H1 (cell line): ENCODE measurements at regions not wholly inside any gene's neighbourhood (a gene's known extent, or its start where the extent isn't known, plus 50 kb on each side); places are given as distances from the start of the nearest gene placed in this dataset.

Experiments used
- CTCF ChIA-PET: fragments of 300-600 bp; sonication (Branson Sonifier 250); formaldehyde crosslinking; loops from one replicate; lab custom pipeline; 2021; ENCODE audit not compliant: partially characterized antibody; lab: Charles Lee
- POLR2A ChIA-PET: fragments of 300-600 bp; sonication (Branson Sonifier 250); formaldehyde crosslinking; loops from one replicate; lab custom pipeline; 2021; ENCODE audit warnings: inconsistent platforms; ENCODE audit not compliant: partially characterized antibody; lab: Charles Lee
- DNase-seq, 2 experiments: peaks; one replicate each; pipeline versions ENCODE4 v3.0.0 to v3.0.0-alpha.2; 2010 to 2022; ENCODE audit warnings: low spot score in 2 of 2, low read depth in 1 of 2, mixed read lengths in 1 of 2
- FAIRE-seq: peaks from 2 replicates; lab custom pipeline; 2011; peaks lifted over from hg19 to GRCh38; lab: Jason Lieb, UNC
- H2AFZ ChIP-seq: 2 replicates; pipeline ENCODE4 v1.8.1; 2012; ENCODE audit warnings: low read length, inconsistent platforms
- H2AK5ac ChIP-seq: 2 replicates; pipeline ENCODE4 v1.6.1; 2013; ENCODE audit warnings: low read depth, low read length
- H2BK120ac ChIP-seq: replicated peaks from 2 replicates; pipeline ENCODE3; 2013; ENCODE audit warnings: low read depth, low read length, inconsistent platforms
- H2BK12ac ChIP-seq: 2 replicates; pipeline ENCODE4 v1.6.1; 2013; ENCODE audit warnings: low read depth, low read length
- H2BK15ac ChIP-seq: 2 replicates; pipeline ENCODE4 v1.6.1; 2013; ENCODE audit warnings: low read length
- H2BK20ac ChIP-seq: 2 replicates; pipeline ENCODE4 v1.6.1; 2013; ENCODE audit warnings: low read length
- H2BK5ac ChIP-seq: 2 replicates; pipeline ENCODE4 v1.6.1; 2013; ENCODE audit warnings: low read depth, low read length
- H3K14ac ChIP-seq: 2 replicates; pipeline ENCODE4 v1.6.1; 2013; ENCODE audit warnings: inconsistent platforms; ENCODE audit not compliant: insufficient read length
- H3K18ac ChIP-seq: 2 replicates; pipeline ENCODE4 v1.6.1; 2013; ENCODE audit warnings: low read length; ENCODE audit errors: extremely low read depth
- H3K23ac ChIP-seq: 2 replicates; pipeline ENCODE4 v1.6.1; 2013; ENCODE audit warnings: inconsistent platforms; ENCODE audit not compliant: insufficient read length
- H3K23me2 ChIP-seq: 2 replicates; pipeline ENCODE4 v1.6.1; 2013; ENCODE audit warnings: low read depth, low read length
- H3K27ac ChIP-seq: 2 replicates; pipeline ENCODE4 v1.6.1; 2011; ENCODE audit warnings: low read depth, low read length, inconsistent platforms
- H3K27me3 ChIP-seq, 4 experiments: replicated peaks in 1 of 4; 1 replicate in 1 of 4; 2 replicates in 3 of 4; pipeline versions ENCODE4 v1.6.1 to v1.8.1; 2011 to 2013; ENCODE audit warnings: low read length in 3 of 4, mild to moderate bottlenecking in 3 of 4, inconsistent platforms in 2 of 4, mixed read lengths in 2 of 4, moderate library complexity in 1 of 4; ENCODE audit not compliant: control insufficient read depth in 3 of 4, insufficient read depth in 3 of 4; ENCODE audit errors: extremely low read depth in 1 of 4
- H3K36me3 ChIP-seq, 4 experiments: 2 replicates each; pipeline versions ENCODE4 v1.6.1 to v1.8.1; 2011 to 2013; ENCODE audit warnings: mild to moderate bottlenecking in 4 of 4, low read length in 3 of 4, moderate library complexity in 2 of 4, control low read depth in 1 of 4, inconsistent platforms in 1 of 4; ENCODE audit not compliant: insufficient read depth in 4 of 4, control insufficient read depth in 2 of 4
- H3K4ac ChIP-seq: replicated peaks from 2 replicates; pipeline ENCODE3; 2013; ENCODE audit warnings: low read length, low read depth, mixed read lengths, inconsistent platforms; ENCODE audit not compliant: insufficient read length
- H3K4me1 ChIP-seq, 4 experiments: replicated peaks in 1 of 4; 1 replicate in 1 of 4; 2 replicates in 3 of 4; pipeline versions ENCODE4 v1.6.1 to v1.8.1; 2011 to 2013; ENCODE audit warnings: low read length in 3 of 4, inconsistent platforms in 2 of 4, mixed read lengths in 1 of 4; ENCODE audit not compliant: insufficient read depth in 4 of 4, control insufficient read depth in 3 of 4
- H3K4me2 ChIP-seq, 2 experiments: 2 replicates each; pipeline versions ENCODE4 v1.6.1 to v1.8.1; 2011 to 2013; ENCODE audit warnings: low read depth in 2 of 2, low read length in 2 of 2, control low read depth in 1 of 2, inconsistent platforms in 1 of 2, mild to moderate bottlenecking in 1 of 2; ENCODE audit not compliant: insufficient read depth in 1 of 2
- H3K4me3 ChIP-seq, 4 experiments: fragments of 200-600, 300-600 bp in 1 of 4; sonication (generic), shearing (Covaris generic), sonication (Bioruptor Twin) in 1 of 4; 2 replicates each; pipeline versions ENCODE4 v1.5.1 to v1.8.1; 2011 to 2016; ENCODE audit warnings: low read length in 4 of 4, low read depth in 3 of 4, control low read depth in 2 of 4, inconsistent platforms in 2 of 4, mild to moderate bottlenecking in 2 of 4, mixed read lengths in 1 of 4, moderate library complexity in 1 of 4; ENCODE audit not compliant: insufficient read depth in 2 of 4; ENCODE audit errors: extremely low read depth in 1 of 4
- H3K56ac ChIP-seq: replicated peaks from 2 replicates; pipeline ENCODE3; 2013; ENCODE audit warnings: low read depth, mild to moderate bottlenecking, mixed read lengths, low read length, inconsistent platforms; ENCODE audit not compliant: insufficient read length
- H3K79me1 ChIP-seq: 2 replicates; pipeline ENCODE4 v1.6.1; 2013; ENCODE audit warnings: low read depth, low read length, control low read depth
- H3K79me2 ChIP-seq, 2 experiments: 2 replicates each; pipeline versions ENCODE4 v1.6.1 to v1.8.1; 2012 to 2013; ENCODE audit warnings: low read length in 2 of 2, mild to moderate bottlenecking in 2 of 2, inconsistent platforms in 1 of 2; ENCODE audit not compliant: insufficient read depth in 2 of 2, control insufficient read depth in 1 of 2
- H3K9ac ChIP-seq, 4 experiments: replicated peaks in 1 of 4; 1 replicate in 1 of 4; 2 replicates in 3 of 4; pipeline versions ENCODE4 v1.6.1 to v1.8.1; 2011 to 2013; ENCODE audit warnings: low read depth in 3 of 4, low read length in 3 of 4, control low read depth in 2 of 4, mild to moderate bottlenecking in 2 of 4, moderate library complexity in 2 of 4, inconsistent platforms in 1 of 4; ENCODE audit errors: extremely low read depth in 1 of 4
- H3K9me3 ChIP-seq, 2 experiments: 2 replicates each; pipeline versions ENCODE4 v1.6.1 to v1.8.1; 2012 to 2013; ENCODE audit warnings: mild to moderate bottlenecking in 2 of 2, moderate library complexity in 2 of 2, control low read depth in 1 of 2, inconsistent platforms in 1 of 2, low read depth in 1 of 2, low read length in 1 of 2, mixed read lengths in 1 of 2; ENCODE audit not compliant: insufficient read depth in 2 of 2
- H4K20me1 ChIP-seq, 2 experiments: replicated peaks in 1 of 2; 2 replicates each; pipeline versions ENCODE3 to v1.8.1; 2011 to 2013; ENCODE audit warnings: inconsistent platforms in 2 of 2, low read length in 2 of 2, mild to moderate bottlenecking in 1 of 2; ENCODE audit not compliant: insufficient read depth in 2 of 2, control insufficient read depth in 1 of 2
- H4K5ac ChIP-seq: 2 replicates; pipeline ENCODE4 v1.6.1; 2013; ENCODE audit warnings: low read length, low read depth, mixed read lengths, inconsistent platforms; ENCODE audit not compliant: insufficient read length
- H4K8ac ChIP-seq: 2 replicates; pipeline ENCODE4 v1.8.0; 2013; ENCODE audit warnings: mild to moderate bottlenecking, moderate library complexity, low read length, inconsistent platforms; ENCODE audit not compliant: insufficient read depth; ENCODE audit errors: extremely low read depth
- H4K91ac ChIP-seq: replicated peaks from 2 replicates; pipeline ENCODE3; 2013; ENCODE audit warnings: low read length, mixed read lengths, inconsistent platforms; ENCODE audit not compliant: insufficient read length
- CBX5 ChIP-seq: fragments of 300-800, 300-1000 bp; sonication (generic); IDR thresholded peaks from 2 replicates; pipeline ENCODE4 v1.7.1; 2016; ENCODE audit warnings: antibody characterized with exemption, low read length, low read depth
- CHD2 ChIP-seq: IDR thresholded peaks from 2 replicates; pipeline ENCODE4 v1.6.1; 2012; ENCODE audit warnings: low read length, improper control_type of control experiment
- EZH2 ChIP-seq: fragments of 200-600 bp; sonication (generic); IDR thresholded peaks from 2 replicates; pipeline ENCODE4 v1.7.1; 2012; ENCODE audit warnings: low read depth, mild to moderate bottlenecking, moderate library complexity, low read length, inconsistent platforms; ENCODE audit not compliant: severe bottlenecking
- JUN ChIP-seq: IDR thresholded peaks from 2 replicates; pipeline ENCODE4 v1.6.1; 2011; ENCODE audit warnings: low read depth, mild to moderate bottlenecking, improper control_type of control experiment, low read length
- PHF8 ChIP-seq: fragments of 200-600 bp; sonication (generic); conservative IDR thresholded peaks from 2 replicates; pipeline ENCODE4 v1.7.1; 2012; ENCODE audit warnings: low read depth, mild to moderate bottlenecking, inconsistent platforms, low read length, moderate library complexity
- SIRT6 ChIP-seq: IDR thresholded peaks from one replicate; pipeline ENCODE4 v1.7.1; 2012; ENCODE audit warnings: low read length, inconsistent platforms
- SIX5 ChIP-seq: IDR thresholded peaks from 2 replicates; pipeline ENCODE4 v1.6.1; 2011; ENCODE audit warnings: mild to moderate bottlenecking, low read depth, low read length
- SRF ChIP-seq: IDR thresholded peaks from 2 replicates; pipeline ENCODE4 v1.6.1; 2011; ENCODE audit warnings: mild to moderate bottlenecking, low read depth, low read length, moderate library complexity
- ZNF274 ChIP-seq: IDR thresholded peaks from 2 replicates; pipeline ENCODE4 v1.7.0; 2012; ENCODE audit warnings: low read length, borderline replicate concordance; ENCODE audit errors: extremely low read depth
- WGBS, 2 experiments: shearing (Covaris generic) in 1 of 2; methylation state at CpG; one replicate each; pipeline versions ENCODE4 v1.1.6 to v1.1.7; 2013 to 2015; ENCODE audit warnings: low lambda C conversion rate in 2 of 2, mixed read lengths in 2 of 2, inconsistent platforms in 1 of 2, low coverage in 1 of 2, missing lambda C conversion rate in 1 of 2; ENCODE audit not compliant: insufficient replicate concordance in 2 of 2, insufficient coverage in 1 of 2, insufficient read length in 1 of 2; ENCODE audit errors: extremely low coverage in 1 of 2, missing lambda C conversion rate in 1 of 2; 5-methylcytosine and 5-hydroxymethylcytosine counted together

DNA sequence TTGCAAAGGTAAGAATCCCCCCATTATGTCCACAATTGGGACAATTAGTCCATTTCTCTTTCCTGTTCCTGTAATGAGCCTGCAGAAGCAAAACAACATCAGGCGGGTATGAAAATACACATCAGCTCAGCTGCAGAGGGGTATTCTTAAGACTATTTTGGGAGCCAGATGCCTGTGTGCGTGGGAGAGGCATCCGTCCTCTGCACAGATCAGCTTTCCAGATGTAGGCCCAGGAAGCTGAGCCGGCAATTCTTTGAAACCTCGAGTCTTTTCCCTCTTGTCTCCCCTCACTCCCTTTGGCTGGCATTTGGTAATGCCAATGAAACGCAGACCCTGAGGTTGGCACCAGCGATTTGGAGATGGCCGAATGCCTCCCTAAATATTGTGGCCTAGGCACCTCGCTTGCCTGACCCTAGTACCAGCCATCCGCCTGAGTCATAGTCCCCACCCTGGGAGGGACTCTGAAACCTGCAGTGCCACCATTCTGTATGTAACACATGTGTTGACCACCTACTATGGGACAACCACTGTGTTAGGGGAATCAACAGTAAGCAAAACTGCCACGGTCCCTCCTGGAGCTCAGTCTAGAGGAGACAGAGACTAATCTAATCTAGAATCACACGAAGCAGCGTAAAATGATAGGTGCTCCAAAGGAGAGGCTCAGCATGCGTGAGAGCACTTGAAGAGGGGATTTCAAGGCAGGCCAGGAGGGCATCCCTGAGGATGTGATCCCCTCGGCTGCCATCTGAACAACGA is 603.0 kb downstream of the MATN1 start:
- FAIRE-seq, result no peak
- TF ChIP-seq ZNF274 (no peak), PHF8 (no peak), JUN (no peak), SRF (no peak), CHD2 (no peak), EZH2 (no peak), SIX5 (no peak), CBX5 (no peak), SIRT6 (no peak)

More for the DNA sequence above, 603.0 kb downstream of the MATN1 start:
- Histone ChIP-seq H3K27ac (no peak overlapping the region), H3K18ac (no peak overlapping the region), H4K8ac (no peak overlapping the region), H3K9ac (no peak overlapping the region), H2BK12ac (no peak overlapping the region), H3K14ac (no peak overlapping the region), H2AK5ac (no peak overlapping the region), H3K4me3 (no peak overlapping the region), H3K4ac (no peak overlapping the region), H3K36me3 (no peaks in the 10 kb centered on the region), H3K56ac (no peak overlapping the region), H2BK20ac (no peak overlapping the region), H3K27me3 (no peaks in the 10 kb centered on the region), H4K5ac (no peak overlapping the region), H3K4me2 (no peak overlapping the region), H3K79me2 (no peaks in the 10 kb centered on the region), H3K4me1 (no peaks in the 10 kb centered on the region), H2BK15ac (no peak overlapping the region), H2BK5ac (no peak overlapping the region), H3K79me1 (no peaks in the 10 kb centered on the region; the same call in 1 of the 2 replicates), H2AFZ (no peak overlapping the region), H4K20me1 (no peaks in the 10 kb centered on the region), H3K9me3 (no peaks in the 10 kb centered on the region), H4K91ac (no peak overlapping the region), H2BK120ac (no peak overlapping the region), H3K23ac (no peak overlapping the region), H3K23me2 (no peaks in the 10 kb centered on the region)
- CTCF ChIA-PET, result interaction anchor here (0.8 to 3.3 kb wide), 7 partner anchors 10 to 423 kb away, joined by 3 to 19 read pairs (median 6); no protein-coding TSS in a partner anchor
- DNase-seq, result no peak
- WGBS, 2 experiments, result 88% methylated on average over 16 of the region's 16 CpGs; no CpG with 5 or more reads in 1 of the 2 experiments
- POLR2A ChIA-PET, result no interaction called here
